Lower leg skin (tissue), 3 donors: ENCODE measurements at regions not wholly inside any gene's neighbourhood (a gene's known extent, or its start where the extent isn't known, plus 50 kb on each side); places are given as distances from the start of the nearest gene placed in this dataset.

Experiments
- POLR2A ChIP-seq, 2 donors: fragments of 450-650 bp; IDR thresholded peaks; one replicate each; pipeline ENCODE4 v1.6.1; 2016 to 2017; ENCODE audit warnings: antibody characterized with exemption in 2 of 2, mild to moderate bottlenecking in 1 of 2, moderate library complexity in 1 of 2
- TF ChIP-seq, protein P1 (sequence below), 3 donors: fragments of 450-650 bp; IDR thresholded peaks; one replicate each; pipeline ENCODE4 v1.5.1; 2016; ENCODE audit warnings: antibody characterized with exemption in 3 of 3, mild to moderate bottlenecking in 3 of 3, moderate library complexity in 2 of 3

DNA sequence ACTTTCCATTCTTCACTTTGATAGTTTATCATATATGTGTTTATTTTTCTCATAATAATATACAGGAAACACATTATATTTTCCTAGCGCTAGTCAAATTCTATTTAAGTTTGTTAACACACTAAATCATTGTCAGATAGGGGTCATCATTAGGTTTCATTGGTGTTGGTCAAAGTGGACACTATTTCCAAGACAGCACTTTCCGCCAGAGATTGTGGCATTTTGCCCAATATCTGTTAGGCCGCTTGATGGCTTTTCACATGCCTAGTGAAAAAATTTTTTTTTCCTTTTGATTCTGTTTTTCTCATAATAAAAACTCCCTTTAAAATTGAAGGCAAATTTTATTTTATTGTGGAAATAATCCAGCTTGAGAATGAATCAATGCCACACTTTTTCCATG lies 495.4 kb upstream of the AKR1E2 start:
- no peak for TF ChIP-seq POLR2A (IDR thresholded peaks at IDR 0.05)
- TF ChIP-seq, protein P1, sequence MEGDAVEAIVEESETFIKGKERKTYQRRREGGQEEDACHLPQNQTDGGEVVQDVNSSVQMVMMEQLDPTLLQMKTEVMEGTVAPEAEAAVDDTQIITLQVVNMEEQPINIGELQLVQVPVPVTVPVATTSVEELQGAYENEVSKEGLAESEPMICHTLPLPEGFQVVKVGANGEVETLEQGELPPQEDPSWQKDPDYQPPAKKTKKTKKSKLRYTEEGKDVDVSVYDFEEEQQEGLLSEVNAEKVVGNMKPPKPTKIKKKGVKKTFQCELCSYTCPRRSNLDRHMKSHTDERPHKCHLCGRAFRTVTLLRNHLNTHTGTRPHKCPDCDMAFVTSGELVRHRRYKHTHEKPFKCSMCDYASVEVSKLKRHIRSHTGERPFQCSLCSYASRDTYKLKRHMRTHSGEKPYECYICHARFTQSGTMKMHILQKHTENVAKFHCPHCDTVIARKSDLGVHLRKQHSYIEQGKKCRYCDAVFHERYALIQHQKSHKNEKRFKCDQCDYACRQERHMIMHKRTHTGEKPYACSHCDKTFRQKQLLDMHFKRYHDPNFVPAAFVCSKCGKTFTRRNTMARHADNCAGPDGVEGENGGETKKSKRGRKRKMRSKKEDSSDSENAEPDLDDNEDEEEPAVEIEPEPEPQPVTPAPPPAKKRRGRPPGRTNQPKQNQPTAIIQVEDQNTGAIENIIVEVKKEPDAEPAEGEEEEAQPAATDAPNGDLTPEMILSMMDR (IDR thresholded peaks at IDR 0.05), result no peak
